ENCODE measurements at regions not wholly inside any gene's neighbourhood (a gene's known extent, or its start where the extent isn't known, plus 50 kb on each side); places are given as distances from the start of the nearest gene placed in this dataset.

DNA sequence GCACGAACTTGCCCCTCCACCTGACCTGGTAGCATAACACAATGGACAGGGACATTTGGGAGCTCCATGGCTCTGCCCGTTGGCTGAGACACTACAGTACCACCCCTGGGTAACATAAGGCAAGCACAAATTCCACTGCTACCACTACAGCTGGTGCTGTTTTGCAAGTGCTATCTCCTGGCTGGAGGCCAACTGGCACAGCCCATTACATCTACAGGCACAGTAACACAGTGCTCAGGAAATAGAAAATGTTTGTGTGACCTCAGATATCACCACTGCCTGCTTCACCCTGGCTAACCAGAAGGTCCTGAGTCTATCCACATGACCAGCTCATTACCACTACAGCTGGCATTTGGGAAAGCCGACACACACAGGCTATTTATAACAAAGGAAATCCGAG lies 631.1 kb upstream of the MBL2 start:
- no peaks in the 10 kb centered on the region for H3K36me3 Mint-ChIP-seq (ENCODE audit: low read depth)
- no peak for TF ChIP-seq CTCF (IDR thresholded peaks at IDR 0.05; ENCODE audit: unreplicated experiment in 3 of 3)
- H3K27ac Mint-ChIP-seq, result peak overlapping the region in 1 of 3 experiments; percentile 17
- H3K27me3 Mint-ChIP-seq (ENCODE audit: low read depth), result no peaks in the 10 kb centered on the region
- H3K9me3 Mint-ChIP-seq, result peaks cover 2% of the 10 kb centered on the region
- H3K4me3 Mint-ChIP-seq, result no peak overlapping the region
- H3K4me1 Mint-ChIP-seq, result peaks cover 12% of the 10 kb centered on the region

GRCh38 chr10:53402594-53402993 lies 630.0 kb upstream of the MBL2 start:
- no peak for TF ChIP-seq CTCF (IDR thresholded peaks at IDR 0.05; ENCODE audit: unreplicated experiment in 3 of 3)
- Mint-ChIP-seq H3K27me3 (ENCODE audit: low read depth) (no peaks in the 10 kb centered on the region), H3K27ac (no peak overlapping the region), H3K4me1 (peaks cover 12% of the 10 kb centered on the region), H3K4me3 (no peak overlapping the region), H3K36me3 (ENCODE audit: low read depth) (no peaks in the 10 kb centered on the region), H3K9me3 (peaks cover 2% of the 10 kb centered on the region)

- Mint-ChIP-seq H3K4me1 (peaks cover 12% of the 10 kb centered on the region), H3K27me3 (ENCODE audit: low read depth) (no peaks in the 10 kb centered on the region), H3K4me3 (no peak overlapping the region), H3K36me3 (ENCODE audit: low read depth) (no peaks in the 10 kb centered on the region), H3K27ac (no peak overlapping the region), H3K9me3 (peaks cover 2% of the 10 kb centered on the region)
- no peak for TF ChIP-seq CTCF (IDR thresholded peaks at IDR 0.05; ENCODE audit: unreplicated experiment in 3 of 3)
These were observed 629.0 kb upstream of the MBL2 start for GRCh38 chr10:53401536-53401935.

DNA sequence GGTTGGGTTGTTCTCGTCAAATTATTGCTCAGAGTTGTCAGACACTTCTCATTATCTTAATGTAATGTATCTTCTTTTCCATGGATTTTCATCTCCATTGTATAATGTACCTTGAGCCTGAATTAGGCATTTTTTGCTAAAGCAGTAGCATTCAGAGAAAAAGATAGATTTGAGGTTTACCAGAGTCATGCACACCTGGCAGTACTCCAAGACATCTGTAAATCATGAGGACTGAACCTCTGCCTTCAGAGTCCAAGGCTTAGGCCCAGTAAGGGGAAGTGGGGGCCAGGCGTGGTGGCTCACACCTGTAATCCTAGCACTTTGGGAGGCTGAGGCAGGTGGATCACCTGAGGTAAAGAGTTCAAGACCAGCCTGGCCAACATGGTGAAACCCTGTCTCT lies 624.3 kb upstream of the MBL2 start:
- Mint-ChIP-seq H3K4me1 (no peaks in the 10 kb centered on the region), H3K27ac (no peak overlapping the region), H3K9me3 (peaks cover 25% of the 10 kb centered on the region), H3K27me3 (ENCODE audit: low read depth) (no peaks in the 10 kb centered on the region), H3K36me3 (ENCODE audit: low read depth) (peaks cover 5% of the 10 kb centered on the region), H3K4me3 (no peak overlapping the region)
- TF ChIP-seq CTCF (IDR thresholded peaks at IDR 0.05; ENCODE audit: unreplicated experiment in 3 of 3), result no peak

- Mint-ChIP-seq H3K4me1 (no peaks in the 10 kb centered on the region), H3K27me3 (ENCODE audit: low read depth) (no peaks in the 10 kb centered on the region), H3K27ac (no peak overlapping the region), H3K9me3 (peaks cover 23% of the 10 kb centered on the region), H3K4me3 (no peak overlapping the region), H3K36me3 (ENCODE audit: low read depth) (peaks cover 5% of the 10 kb centered on the region)
- no peak for TF ChIP-seq CTCF (IDR thresholded peaks at IDR 0.05; ENCODE audit: unreplicated experiment in 3 of 3)
These were observed 622.9 kb upstream of the MBL2 start for GRCh38 chr10:53395449-53395848.

- H3K27ac Mint-ChIP-seq, result peak overlapping the region in 1 of 3 experiments; percentile 23
- no peaks in the 10 kb centered on the region for H3K9me3 Mint-ChIP-seq
- TF ChIP-seq CTCF (IDR thresholded peaks at IDR 0.05; ENCODE audit: unreplicated experiment in 3 of 3), result no peak
- no peaks in the 10 kb centered on the region for H3K27me3 Mint-ChIP-seq (ENCODE audit: low read depth)
- no peaks in the 10 kb centered on the region for H3K36me3 Mint-ChIP-seq (ENCODE audit: low read depth)
- no peaks in the 10 kb centered on the region for H3K4me1 Mint-ChIP-seq
- H3K4me3 Mint-ChIP-seq, result no peak overlapping the region
These were observed 615.0 kb upstream of the MBL2 start for GRCh38 chr10:53387562-53387961.
